ENCODE measurements at regions not wholly inside any gene's neighbourhood (a gene's known extent, or its start where the extent isn't known, plus 50 kb on each side); places are given as distances from the start of the nearest gene placed in this dataset.

GRCh38 chr3:159776779-159777178, 211.9 kb upstream of the IL12A start:
- TF ChIP-seq, protein P1, sequence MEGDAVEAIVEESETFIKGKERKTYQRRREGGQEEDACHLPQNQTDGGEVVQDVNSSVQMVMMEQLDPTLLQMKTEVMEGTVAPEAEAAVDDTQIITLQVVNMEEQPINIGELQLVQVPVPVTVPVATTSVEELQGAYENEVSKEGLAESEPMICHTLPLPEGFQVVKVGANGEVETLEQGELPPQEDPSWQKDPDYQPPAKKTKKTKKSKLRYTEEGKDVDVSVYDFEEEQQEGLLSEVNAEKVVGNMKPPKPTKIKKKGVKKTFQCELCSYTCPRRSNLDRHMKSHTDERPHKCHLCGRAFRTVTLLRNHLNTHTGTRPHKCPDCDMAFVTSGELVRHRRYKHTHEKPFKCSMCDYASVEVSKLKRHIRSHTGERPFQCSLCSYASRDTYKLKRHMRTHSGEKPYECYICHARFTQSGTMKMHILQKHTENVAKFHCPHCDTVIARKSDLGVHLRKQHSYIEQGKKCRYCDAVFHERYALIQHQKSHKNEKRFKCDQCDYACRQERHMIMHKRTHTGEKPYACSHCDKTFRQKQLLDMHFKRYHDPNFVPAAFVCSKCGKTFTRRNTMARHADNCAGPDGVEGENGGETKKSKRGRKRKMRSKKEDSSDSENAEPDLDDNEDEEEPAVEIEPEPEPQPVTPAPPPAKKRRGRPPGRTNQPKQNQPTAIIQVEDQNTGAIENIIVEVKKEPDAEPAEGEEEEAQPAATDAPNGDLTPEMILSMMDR (IDR thresholded peaks at IDR 0.05), result no peak
- TF ChIP-seq POLR2A (IDR thresholded peaks at IDR 0.05), result no peak
- TF ChIP-seq POLR2AphosphoS5 (IDR thresholded peaks at IDR 0.05), result peak; percentile 8
- no peak for TF ChIP-seq EP300 (IDR thresholded peaks at IDR 0.05)

Data from gastroesophageal sphincter (tissue), 3 donors.